H9 (cell line): ENCODE measurements at regions not wholly inside any gene's neighbourhood (a gene's known extent, or its start where the extent isn't known, plus 50 kb on each side); places are given as distances from the start of the nearest gene placed in this dataset.

Experiments
- DNase-seq: peaks from one replicate; pipeline ENCODE4 v3.0.0-alpha.2; 2017
- H2AFZ ChIP-seq: one replicate; pipeline ENCODE4 v1.6.1; 2013; ENCODE audit warnings: mild to moderate bottlenecking, low read length, control low read depth, moderate library complexity
- H2AK5ac ChIP-seq: 2 replicates; pipeline ENCODE4 v1.6.1; 2013; ENCODE audit warnings: low read length, control low read depth, mixed read lengths; ENCODE audit not compliant: insufficient read length
- H2BK120ac ChIP-seq: one replicate; pipeline ENCODE4 v1.6.1; 2013; ENCODE audit warnings: low read depth, mild to moderate bottlenecking, low read length, control low read depth, inconsistent platforms; ENCODE audit not compliant: poor library complexity, severe bottlenecking
- H2BK12ac ChIP-seq: 2 replicates; pipeline ENCODE4 v1.6.1; 2013; ENCODE audit warnings: low read length, control low read depth, mixed read lengths, low read depth; ENCODE audit not compliant: insufficient read length
- H2BK15ac ChIP-seq: 2 replicates; pipeline ENCODE4 v1.6.1; 2013; ENCODE audit warnings: low read depth, low read length, control low read depth
- H2BK20ac ChIP-seq: one replicate; pipeline ENCODE4 v1.6.1; 2013; ENCODE audit warnings: low read depth, mild to moderate bottlenecking, low read length, control low read depth, inconsistent platforms; ENCODE audit not compliant: poor library complexity, severe bottlenecking
- H2BK5ac ChIP-seq: 2 replicates; pipeline ENCODE4 v1.6.1; 2013; ENCODE audit warnings: low read length, control low read depth, mixed read lengths; ENCODE audit not compliant: insufficient read length
- H3K14ac ChIP-seq: 2 replicates; pipeline ENCODE4 v1.6.1; 2013; ENCODE audit warnings: low read length, control low read depth; ENCODE audit not compliant: insufficient read depth
- H3K18ac ChIP-seq: 2 replicates; pipeline ENCODE4 v1.6.1; 2013; ENCODE audit warnings: low read depth, mild to moderate bottlenecking, mixed read lengths, low read length, control low read depth; ENCODE audit not compliant: insufficient read length
- H3K23ac ChIP-seq: 2 replicates; pipeline ENCODE4 v1.6.1; 2013; ENCODE audit warnings: low read length, control low read depth, mixed read lengths, low read depth; ENCODE audit not compliant: insufficient read length
- H3K23me2 ChIP-seq: 2 replicates; pipeline ENCODE4 v1.6.1; 2013; ENCODE audit warnings: low read depth, mild to moderate bottlenecking, mixed read lengths, low read length, control low read depth; ENCODE audit not compliant: insufficient read length, poor library complexity, severe bottlenecking
- H3K27ac ChIP-seq: 2 replicates; pipeline ENCODE4 v1.5.1; 2013; ENCODE audit warnings: low read length, control low read depth, mixed read lengths, low read depth; ENCODE audit not compliant: insufficient read length
- H3K27me3 ChIP-seq: 2 replicates; pipeline ENCODE4 v1.6.1; 2013; ENCODE audit warnings: low read length, control low read depth, inconsistent platforms; ENCODE audit not compliant: insufficient read depth
- H3K4ac ChIP-seq: 2 replicates; pipeline ENCODE4 v1.6.1; 2013; ENCODE audit warnings: low read depth, mild to moderate bottlenecking, control low read depth, inconsistent platforms, low read length, moderate library complexity
- H3K4me1 ChIP-seq: 2 replicates; pipeline ENCODE4 v1.6.1; 2013; ENCODE audit warnings: low read length, control low read depth, inconsistent platforms; ENCODE audit not compliant: insufficient read depth
- H3K4me2 ChIP-seq: 2 replicates; pipeline ENCODE4 v1.6.1; 2013; ENCODE audit warnings: low read length, control low read depth, mixed read lengths; ENCODE audit not compliant: insufficient read length, insufficient read depth
- H3K56ac ChIP-seq: 2 replicates; pipeline ENCODE4 v1.6.1; 2013; ENCODE audit warnings: low read depth, mild to moderate bottlenecking, mixed read lengths, low read length, control low read depth; ENCODE audit not compliant: insufficient read length
- H3K79me1 ChIP-seq: 2 replicates; pipeline ENCODE4 v1.6.1; 2013; ENCODE audit warnings: low read depth, mild to moderate bottlenecking, moderate library complexity, low read length, control low read depth, inconsistent platforms; ENCODE audit not compliant: insufficient read depth, poor library complexity, severe bottlenecking
- H3K79me2 ChIP-seq: 2 replicates; pipeline ENCODE4 v1.6.1; 2013; ENCODE audit warnings: low read length, control low read depth, inconsistent platforms; ENCODE audit not compliant: insufficient read depth
- H3K9ac ChIP-seq: 2 replicates; pipeline ENCODE4 v1.6.1; 2013; ENCODE audit warnings: low read length, control low read depth, mixed read lengths; ENCODE audit not compliant: insufficient read length; ENCODE audit errors: extremely low read depth
- H3K9me3 ChIP-seq: one replicate; pipeline ENCODE4 v1.6.1; 2013; ENCODE audit warnings: low read depth, low read length, inconsistent platforms; ENCODE audit not compliant: control insufficient read depth
- H3T11ph ChIP-seq: one replicate; pipeline ENCODE4 v1.6.1; 2013; ENCODE audit warnings: mild to moderate bottlenecking, low read length, control low read depth, inconsistent platforms
- H4K20me1 ChIP-seq: one replicate; pipeline ENCODE4 v1.6.1; 2013; ENCODE audit not compliant: control insufficient read depth, insufficient read length, insufficient read depth
- H4K5ac ChIP-seq: 2 replicates; pipeline ENCODE4 v1.6.1; 2013; ENCODE audit warnings: low read depth, mild to moderate bottlenecking, mixed read lengths, low read length, control low read depth; ENCODE audit not compliant: insufficient read length
- H4K8ac ChIP-seq: replicated peaks from 2 replicates; pipeline ENCODE4 v1.6.1; 2013; ENCODE audit warnings: low read length, control low read depth, mixed read lengths, low read depth; ENCODE audit not compliant: insufficient read length
- H4K91ac ChIP-seq: 2 replicates; pipeline ENCODE4 v1.6.1; 2013; ENCODE audit warnings: low read depth, mild to moderate bottlenecking, moderate library complexity, mixed read lengths, low read length, control low read depth; ENCODE audit not compliant: insufficient read length
- H3K27ac Mint-ChIP-seq, 3 experiments: 2 replicates in 2 of 3; 3 replicates in 1 of 3; pipeline ENCODE4 v1.8.0; 2020 to 2021; ENCODE audit warnings: mixed read lengths in 3 of 3, mild to moderate bottlenecking in 1 of 3, moderate library complexity in 1 of 3
- H3K27me3 Mint-ChIP-seq: 2 replicates; pipeline ENCODE4 v1.8.0; 2021; ENCODE audit warnings: low read depth, mild to moderate bottlenecking, moderate library complexity, mixed read lengths
- H3K36me3 Mint-ChIP-seq, 3 experiments: 2 replicates in 2 of 3; 3 replicates in 1 of 3; pipeline ENCODE4 v1.8.0; 2020 to 2021; ENCODE audit warnings: low read depth in 3 of 3, mixed read lengths in 3 of 3; ENCODE audit not compliant: insufficient read depth in 1 of 3
- H3K4me1 Mint-ChIP-seq, 2 experiments: 2 replicates each; pipeline ENCODE4 v1.8.0; 2020; ENCODE audit warnings: mixed read lengths in 2 of 2
- H3K4me3 Mint-ChIP-seq, 2 experiments: 2 replicates in 1 of 2; 3 replicates in 1 of 2; pipeline ENCODE4 v1.8.0; 2020 to 2021; ENCODE audit warnings: mild to moderate bottlenecking in 2 of 2, mixed read lengths in 2 of 2, moderate library complexity in 1 of 2
- H3K9me3 Mint-ChIP-seq, 2 experiments: 2 replicates in 1 of 2; 3 replicates in 1 of 2; pipeline ENCODE4 v1.8.0; 2020; ENCODE audit warnings: mild to moderate bottlenecking in 2 of 2, mixed read lengths in 2 of 2, moderate library complexity in 1 of 2
- CTCF ChIP-seq: fragments of 200-600 bp; sonication (generic); conservative IDR thresholded peaks from 3 replicates; pipeline ENCODE4 v1.8.0; 2021; ENCODE audit warnings: antibody characterized with exemption, mild to moderate bottlenecking

GRCh38 chr3:147582642-147583041 lies 173.5 kb downstream of the ZIC1 start:
- Histone ChIP-seq H3K9ac (no peak overlapping the region), H2AFZ (no peak overlapping the region), H2BK15ac (no peak overlapping the region), H2AK5ac (no peak overlapping the region), H2BK5ac (no peak overlapping the region), H3K9me3 (no peaks in the 10 kb centered on the region), H3K23me2 (no peaks in the 10 kb centered on the region), H3T11ph (no peak overlapping the region), H3K14ac (no peak overlapping the region), H4K5ac (no peak overlapping the region), H3K79me1 (no peaks in the 10 kb centered on the region), H3K79me2 (no peaks in the 10 kb centered on the region), H2BK20ac (no peak overlapping the region), H3K56ac (no peak overlapping the region), H3K27ac (no peak overlapping the region), H4K20me1 (no peaks in the 10 kb centered on the region), H3K4me2 (no peak overlapping the region), H3K4me1 (no peaks in the 10 kb centered on the region), H2BK12ac (no peak overlapping the region), H3K23ac (no peak overlapping the region), H3K27me3 (no peaks in the 10 kb centered on the region), H3K4ac (no peak overlapping the region), H2BK120ac (no peak overlapping the region), H4K8ac (no peak overlapping the region), H4K91ac (no peak overlapping the region), H3K18ac (no peak overlapping the region)
- no peaks in the 10 kb centered on the region for H3K4me1 Mint-ChIP-seq
- no peaks in the 10 kb centered on the region for H3K36me3 Mint-ChIP-seq
- no peaks in the 10 kb centered on the region for H3K9me3 Mint-ChIP-seq
- H3K27ac Mint-ChIP-seq = no peak overlapping the region
- DNase-seq = no peak
- H3K4me3 Mint-ChIP-seq = no peak overlapping the region
- no peak for TF ChIP-seq CTCF
- H3K27me3 Mint-ChIP-seq = no peaks in the 10 kb centered on the region
